ENCODE measurements at regions not wholly inside any gene's neighbourhood (a gene's known extent, or its start where the extent isn't known, plus 50 kb on each side); places are given as distances from the start of the nearest gene placed in this dataset.

DNA sequence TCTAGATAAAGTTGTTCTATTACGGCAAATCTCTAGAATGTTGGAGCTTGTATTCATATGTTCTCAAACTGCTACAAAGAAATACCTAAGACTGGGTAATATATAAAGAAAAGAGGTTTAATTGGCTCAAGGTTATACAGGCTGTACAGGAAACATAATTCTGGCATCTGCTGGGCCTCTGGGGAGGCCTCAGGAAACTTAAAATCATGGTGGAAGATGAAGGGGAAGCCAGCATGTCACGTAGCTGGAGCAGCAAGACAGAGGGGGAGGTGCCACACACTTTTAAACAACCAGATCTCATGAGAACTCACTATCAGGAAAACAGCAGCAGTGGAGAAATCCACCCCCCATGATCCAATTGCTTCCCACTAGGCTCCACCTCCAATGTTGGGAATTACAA is 390.4 kb upstream of the ADGRL4 start:
- TF ChIP-seq POLR2A (IDR thresholded peaks at IDR 0.05; ENCODE audit: control extremely low read depth in 1 of 2, low read depth in 2 of 2, low read length in 2 of 2) (no peak), HDAC2 (IDR thresholded peaks at IDR 0.05; ENCODE audit: borderline replicate concordance in 1 of 2, low read depth in 2 of 2, low read length in 2 of 2) (no peak), EP300 (IDR thresholded peaks at IDR 0.05; ENCODE audit: borderline replicate concordance in 1 of 2, low read depth in 2 of 2, low read length in 2 of 2) (no peak), KDM5A (IDR thresholded peaks at IDR 0.05; ENCODE audit: low read length) (no peak)
- TF ChIP-seq, protein P1, sequence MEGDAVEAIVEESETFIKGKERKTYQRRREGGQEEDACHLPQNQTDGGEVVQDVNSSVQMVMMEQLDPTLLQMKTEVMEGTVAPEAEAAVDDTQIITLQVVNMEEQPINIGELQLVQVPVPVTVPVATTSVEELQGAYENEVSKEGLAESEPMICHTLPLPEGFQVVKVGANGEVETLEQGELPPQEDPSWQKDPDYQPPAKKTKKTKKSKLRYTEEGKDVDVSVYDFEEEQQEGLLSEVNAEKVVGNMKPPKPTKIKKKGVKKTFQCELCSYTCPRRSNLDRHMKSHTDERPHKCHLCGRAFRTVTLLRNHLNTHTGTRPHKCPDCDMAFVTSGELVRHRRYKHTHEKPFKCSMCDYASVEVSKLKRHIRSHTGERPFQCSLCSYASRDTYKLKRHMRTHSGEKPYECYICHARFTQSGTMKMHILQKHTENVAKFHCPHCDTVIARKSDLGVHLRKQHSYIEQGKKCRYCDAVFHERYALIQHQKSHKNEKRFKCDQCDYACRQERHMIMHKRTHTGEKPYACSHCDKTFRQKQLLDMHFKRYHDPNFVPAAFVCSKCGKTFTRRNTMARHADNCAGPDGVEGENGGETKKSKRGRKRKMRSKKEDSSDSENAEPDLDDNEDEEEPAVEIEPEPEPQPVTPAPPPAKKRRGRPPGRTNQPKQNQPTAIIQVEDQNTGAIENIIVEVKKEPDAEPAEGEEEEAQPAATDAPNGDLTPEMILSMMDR (IDR thresholded peaks at IDR 0.05; ENCODE audit: control extremely low read depth in 1 of 3, insufficient read depth in 1 of 3, low read depth in 1 of 3, low read length in 3 of 3) = no peak
- TF ChIP-seq, protein P2, sequence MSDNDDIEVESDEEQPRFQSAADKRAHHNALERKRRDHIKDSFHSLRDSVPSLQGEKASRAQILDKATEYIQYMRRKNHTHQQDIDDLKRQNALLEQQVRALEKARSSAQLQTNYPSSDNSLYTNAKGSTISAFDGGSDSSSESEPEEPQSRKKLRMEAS (IDR thresholded peaks at IDR 0.05) = no peak

Measured in H1 (cell line).